ENCODE measurements at regions not wholly inside any gene's neighbourhood (a gene's known extent, or its start where the extent isn't known, plus 50 kb on each side); places are given as distances from the start of the nearest gene placed in this dataset.

GRCh38 chr4:72205831-72206230 is 174.0 kb downstream of the NPFFR2 start:
- TF ChIP-seq IRF1 (CRISPR knock-in tag; IDR thresholded peaks at IDR 0.05; ENCODE audit: borderline replicate concordance): no peak
- TF ChIP-seq RAD21 (CRISPR knock-in tag; conservative IDR thresholded peaks at IDR 0.05 in 1 of 2, IDR thresholded peaks at IDR 0.05 in 1 of 2): no peak
- TF ChIP-seq POLR2A (conservative IDR thresholded peaks at IDR 0.05): no peak
- TF ChIP-seq BMI1 (IDR thresholded peaks at IDR 0.05; ENCODE audit: low read length): no peak
- no peak for TF ChIP-seq JUNB (CRISPR knock-in tag; conservative IDR thresholded peaks at IDR 0.05)
- TF ChIP-seq KDM5B (IDR thresholded peaks at IDR 0.05; ENCODE audit: insufficient replicate concordance, low read depth, low read length): no peak
- no peak for TF ChIP-seq HDAC2 (IDR thresholded peaks at IDR 0.05)
- no peak for TF ChIP-seq GTF2B (IDR thresholded peaks at IDR 0.05; ENCODE audit: extremely low read depth, insufficient read length)
- no peak for TF ChIP-seq HIVEP1 (CRISPR knock-in tag; IDR thresholded peaks at IDR 0.05)
- TF ChIP-seq USF2 (CRISPR knock-in tag; IDR thresholded peaks at IDR 0.05): no peak
- no peak for TF ChIP-seq ZFPM2 (CRISPR knock-in tag; IDR thresholded peaks at IDR 0.05)
- TF ChIP-seq CREB3L1 (IDR thresholded peaks at IDR 0.05; ENCODE audit: borderline replicate concordance, low read depth): no peak

Data from K562 (cell line).